A204.1 (cell line): ENCODE measurements at regions not wholly inside any gene's neighbourhood (a gene's known extent, or its start where the extent isn't known, plus 50 kb on each side); places are given as distances from the start of the nearest gene placed in this dataset.
"Not testable (repeated sequence)": the region's sequence is repeated elsewhere in the genome, so short reads cannot be mapped to it uniquely, and the experiment has no call there.

Experiments
- FAIRE-seq: peaks from 2 replicates; lab custom pipeline; 2012; peaks lifted over from hg19 to GRCh38; lab: Jason Lieb, UNC

- FAIRE-seq: no peak
Measured at GRCh38 chr1:105204836-105205371, 1455.2 kb downstream of the AMY1C start.

GRCh38 chr1:105208581-105208980, 1458.9 kb downstream of the AMY1C start:
- FAIRE-seq: no peak

DNA sequence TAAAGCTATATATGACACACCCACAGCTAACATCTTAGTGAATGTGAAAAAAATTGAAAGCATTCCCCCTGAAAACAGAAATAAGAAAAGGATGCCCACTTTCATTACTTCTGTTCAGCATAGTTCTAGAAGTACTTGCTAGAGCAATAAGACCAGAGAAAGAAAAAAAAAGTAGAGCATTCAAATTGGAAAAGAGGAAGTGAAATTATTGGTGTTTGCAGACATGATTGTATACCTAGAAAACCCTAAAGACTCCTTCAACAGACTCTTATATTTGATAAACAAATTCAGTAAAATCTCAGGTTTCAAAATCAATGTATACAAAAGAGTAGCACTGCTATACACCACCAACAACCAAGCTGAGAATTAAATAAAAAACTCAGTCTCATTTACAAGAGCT, 1461.0 kb downstream of the AMY1C start:
- FAIRE-seq: no peak

DNA sequence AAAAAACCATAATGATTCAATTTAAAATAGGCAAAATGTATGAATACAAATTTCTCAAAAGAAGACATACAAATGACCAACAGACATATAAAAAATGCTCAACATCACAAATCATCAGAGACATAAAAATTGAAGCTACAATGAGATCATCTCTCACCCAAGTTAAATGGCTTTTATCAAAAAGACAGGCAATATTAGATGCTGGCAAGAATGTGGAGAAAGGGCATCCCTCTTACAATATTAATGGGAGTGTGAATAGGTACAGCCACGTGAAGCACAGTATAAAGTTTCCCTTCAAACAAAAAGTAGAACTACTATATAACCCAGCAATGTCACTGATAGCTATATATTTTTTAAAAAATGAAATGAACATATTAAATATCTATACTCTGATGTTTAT, 1481.7 kb downstream of the AMY1C start:
- FAIRE-seq: no peak

DNA sequence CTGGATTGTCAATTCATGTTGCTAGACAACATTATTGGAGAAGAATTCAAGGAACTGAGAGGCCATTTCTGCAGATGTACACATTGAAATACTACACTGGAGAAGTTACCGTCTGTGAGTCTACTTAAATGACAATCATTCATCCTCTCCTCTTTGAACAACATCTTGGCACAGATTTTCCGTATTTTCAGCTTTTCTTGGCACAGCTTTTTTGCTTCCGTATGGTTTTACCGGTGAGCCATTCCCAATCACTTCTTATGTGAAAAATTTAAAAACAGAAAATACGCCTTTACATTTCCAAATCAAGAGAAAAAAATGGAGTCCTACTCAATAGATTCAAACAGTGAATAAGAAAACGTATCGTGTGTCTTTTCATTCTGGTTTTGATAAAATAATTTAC, 1493.7 kb downstream of the AMY1C start:
- no peak for FAIRE-seq

DNA sequence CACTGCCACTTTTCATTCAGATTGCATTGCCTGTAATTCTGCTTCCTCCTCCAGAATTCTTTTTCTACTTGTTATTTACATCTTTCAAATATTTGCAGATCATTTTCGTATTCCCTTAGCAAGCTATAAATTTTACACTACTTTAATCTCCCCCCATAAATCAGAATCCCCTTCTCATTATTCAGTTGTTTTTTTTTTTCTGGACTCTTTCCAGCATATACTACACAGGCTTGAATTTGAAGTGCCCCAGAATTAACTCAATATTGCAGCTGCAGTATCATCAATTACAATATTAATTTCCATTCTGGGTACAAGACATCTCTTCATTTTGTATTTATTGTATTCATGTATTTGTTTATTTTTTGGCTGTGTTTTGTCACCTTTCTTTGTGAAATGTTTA, 1494.3 kb downstream of the AMY1C start:
- FAIRE-seq: no peak

DNA sequence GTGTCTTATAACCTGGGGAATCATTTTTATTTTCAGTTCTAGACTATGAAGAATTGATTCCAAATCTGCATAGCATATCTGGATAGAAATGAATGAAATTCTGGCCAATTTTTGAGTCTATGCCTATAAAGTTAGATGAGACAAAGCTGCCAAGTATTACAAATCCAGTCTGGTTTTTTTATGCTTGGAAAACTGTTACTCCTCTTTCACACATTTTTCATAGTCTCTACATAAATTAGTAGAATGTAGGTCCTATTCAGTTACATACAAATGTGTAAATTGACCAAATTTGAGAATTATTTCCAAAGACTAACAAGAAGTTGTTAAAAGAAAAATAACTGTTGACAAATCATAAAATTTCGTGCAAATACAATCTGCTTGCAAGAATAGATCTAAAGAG, 1505.2 kb downstream of the AMY1C start:
- no peak for FAIRE-seq

DNA sequence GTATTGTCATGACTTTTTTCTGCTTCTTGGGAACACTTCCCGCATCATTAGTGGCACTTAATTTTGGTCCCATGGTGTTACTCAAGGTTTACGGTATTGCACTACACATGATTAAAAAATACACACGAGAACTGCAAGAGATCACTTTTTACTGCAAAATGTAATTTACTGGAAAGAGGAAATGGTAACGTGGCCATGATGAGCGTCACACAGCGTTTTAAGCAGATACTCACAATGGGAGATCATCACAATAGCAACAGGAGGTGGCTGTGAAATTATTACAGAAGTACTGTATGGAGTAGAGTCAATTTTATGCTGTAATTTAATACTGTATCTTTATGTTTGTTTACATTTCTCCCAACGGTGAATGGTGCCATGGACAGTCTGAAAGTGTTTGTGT, 1510.3 kb downstream of the AMY1C start:
- FAIRE-seq: no peak

GRCh38 chr1:105270966-105271365, 1521.3 kb downstream of the AMY1C start:
- no peak for FAIRE-seq

GRCh38 chr1:105272376-105272775, 1522.7 kb downstream of the AMY1C start:
- FAIRE-seq: not testable (repeated sequence)

DNA sequence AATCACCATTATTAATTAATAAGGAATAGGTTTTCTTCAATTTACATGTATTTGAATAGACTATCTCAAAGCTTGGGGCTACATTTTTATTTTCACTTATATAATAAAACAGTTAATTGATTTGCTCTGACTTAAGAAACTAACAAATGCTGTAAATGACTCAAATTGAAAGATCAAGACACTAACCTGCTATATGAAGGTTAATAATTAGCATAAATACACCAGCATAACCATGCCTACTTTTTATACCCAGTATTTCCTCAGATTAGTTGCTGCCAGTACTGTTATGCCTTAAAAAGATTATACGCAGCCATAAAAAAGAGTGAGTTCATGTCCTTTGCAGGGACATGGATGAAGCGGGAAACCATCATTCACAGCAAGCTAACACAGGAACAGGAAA, 1545.1 kb downstream of the AMY1C start:
- FAIRE-seq: no peak

DNA sequence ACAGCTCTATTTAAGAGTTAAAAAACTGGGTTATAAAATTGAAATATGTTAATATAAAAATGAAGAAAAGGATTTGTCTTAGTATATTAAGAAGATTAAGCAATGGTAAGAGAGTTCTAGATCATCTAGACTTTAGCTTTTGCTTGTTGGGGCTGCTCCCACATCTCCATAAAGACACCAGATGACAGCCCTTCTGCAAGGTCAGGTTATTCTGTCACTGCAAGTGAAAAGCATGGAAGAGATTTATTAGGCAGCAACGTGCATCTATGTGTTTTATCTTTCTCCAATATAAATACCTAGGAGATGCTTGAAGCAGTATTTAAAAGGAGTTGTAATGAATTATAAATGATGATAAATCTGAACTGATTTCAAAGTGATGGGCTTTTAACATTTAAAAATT, 1560.4 kb downstream of the AMY1C start:
- no peak for FAIRE-seq

- FAIRE-seq: no peak
Measured at GRCh38 chr1:105317976-105318375, 1568.3 kb downstream of the AMY1C start.

- no peak for FAIRE-seq
Measured at GRCh38 chr1:105326886-105327285, 1577.2 kb downstream of the AMY1C start.

GRCh38 chr1:105337420-105337819, 1587.7 kb downstream of the AMY1C start:
- FAIRE-seq: no peak

- FAIRE-seq: no peak
Measured at GRCh38 chr1:105343317-105343716, 1593.6 kb downstream of the AMY1C start.

DNA sequence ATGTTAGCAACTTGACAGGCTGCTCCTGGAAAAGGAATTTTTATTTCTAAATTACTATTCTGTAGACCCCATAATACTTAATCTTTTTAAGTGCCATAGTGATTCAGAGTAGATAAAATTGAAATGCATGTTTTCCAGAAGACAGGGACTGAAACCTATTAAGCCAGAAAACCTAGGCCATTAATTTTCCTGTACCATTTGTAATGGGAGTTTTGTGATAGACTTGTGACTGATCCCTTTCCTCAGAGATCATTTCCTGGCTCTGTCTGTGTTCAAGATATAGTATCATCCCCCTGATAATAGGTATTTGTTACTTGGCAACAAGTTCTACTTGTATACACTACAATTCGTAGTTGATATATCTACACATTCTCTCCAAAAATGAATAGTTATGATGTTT, 1609.8 kb downstream of the AMY1C start:
- FAIRE-seq: no peak

- no peak for FAIRE-seq
Measured at GRCh38 chr1:105362438-105362837, 1612.7 kb downstream of the AMY1C start.

DNA sequence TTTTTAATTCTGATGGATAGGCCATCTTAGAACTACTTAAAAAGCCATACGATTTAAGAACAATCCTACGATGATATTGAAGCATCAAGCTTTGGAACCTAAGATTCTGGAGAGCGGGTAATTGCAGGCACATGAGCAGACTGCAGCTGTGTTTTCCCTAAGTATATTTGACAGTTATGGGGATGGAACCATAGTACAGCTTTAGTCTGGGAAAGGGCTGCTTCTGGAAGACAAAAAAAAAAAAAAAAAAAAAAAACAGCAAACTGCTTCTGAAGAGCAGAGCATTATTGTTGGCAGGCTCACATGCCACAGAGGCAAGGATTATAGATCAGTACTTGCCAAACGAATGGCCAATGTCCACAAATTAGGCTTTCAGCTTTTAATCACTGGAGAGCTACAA, 1618.7 kb downstream of the AMY1C start:
- no peak for FAIRE-seq

DNA sequence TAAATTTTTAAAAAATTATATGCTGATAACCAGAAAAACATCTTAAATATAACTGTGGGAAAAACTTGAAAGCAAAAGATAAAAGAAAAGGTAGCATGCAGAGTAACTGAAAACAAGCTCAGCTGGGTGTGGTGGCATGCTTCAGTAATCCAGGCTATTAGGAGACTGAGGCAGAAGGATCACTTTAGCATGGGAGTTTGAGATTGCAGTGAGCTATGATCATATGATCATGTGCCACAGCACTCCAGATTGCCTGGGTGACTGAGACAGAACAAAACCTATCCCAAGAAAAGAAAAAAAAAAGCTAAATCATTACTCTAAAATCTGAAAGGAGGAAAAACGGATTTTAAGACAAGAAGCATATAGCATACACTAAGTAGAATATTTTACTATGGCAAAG, 1624.0 kb downstream of the AMY1C start:
- FAIRE-seq: no peak

DNA sequence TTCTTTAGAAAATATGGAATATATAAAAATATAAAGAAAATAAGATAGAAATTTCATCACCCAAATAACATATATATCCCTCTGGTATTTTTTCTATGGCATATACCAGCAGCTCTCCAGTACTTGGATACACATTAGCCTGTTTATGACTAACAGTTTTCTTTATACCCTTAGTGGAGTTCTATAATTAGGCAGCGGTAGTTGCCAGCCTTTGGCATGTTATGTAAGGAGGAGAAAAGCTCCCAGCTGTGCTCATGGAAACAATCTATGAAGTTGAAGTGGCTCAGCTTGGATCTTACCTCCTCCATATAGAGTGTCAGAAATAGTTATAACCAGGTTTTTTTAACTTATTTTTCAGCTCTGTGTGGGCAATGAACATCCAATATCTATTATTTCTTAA, 1636.8 kb downstream of the AMY1C start:
- no peak for FAIRE-seq

GRCh38 chr1:105396001-105396400, 1646.3 kb downstream of the AMY1C start:
- no peak for FAIRE-seq

GRCh38 chr1:105398909-105399308, 1649.2 kb downstream of the AMY1C start:
- no peak for FAIRE-seq

- FAIRE-seq: peak; percentile 59
Measured at GRCh38 chr1:105399716-105400115, 1650.0 kb downstream of the AMY1C start.

- FAIRE-seq: no peak
Measured at GRCh38 chr1:105416261-105416660, 1640.2 kb upstream of the PRMT6 start.
